Sigmoid colon (tissue), 6 donors: ENCODE measurements at regions not wholly inside any gene's neighbourhood (a gene's known extent, or its start where the extent isn't known, plus 50 kb on each side); places are given as distances from the start of the nearest gene placed in this dataset.

Experiments used
- DNase-seq: peaks from one replicate; pipeline ENCODE4 v3.0.0-alpha.2; 2019
- H3K27ac ChIP-seq, 4 donors: fragments of 200-600 bp; sonication (generic); one replicate each; pipeline ENCODE4 v1.5.1; 2016 to 2019; ENCODE audit warnings: mild to moderate bottlenecking in 1 of 4
- H3K27me3 ChIP-seq, 3 donors: fragments of 200-600 bp; sonication (generic); one replicate each; pipeline ENCODE4 v1.5.1; 2019; ENCODE audit warnings: mild to moderate bottlenecking in 1 of 3
- H3K36me3 ChIP-seq, 4 donors: fragments of 200-600 bp; sonication (generic); one replicate each; pipeline ENCODE4 v1.5.1; 2016 to 2019
- H3K4me1 ChIP-seq, 4 donors: fragments of 200-600 bp; sonication (generic); one replicate each; pipeline ENCODE4 v1.5.1; 2017 to 2019
- H3K4me3 ChIP-seq, 4 donors: fragments of 200-600 bp; sonication (generic); one replicate each; pipeline ENCODE4 v1.5.1; 2017 to 2019; ENCODE audit warnings: mild to moderate bottlenecking in 2 of 4, moderate library complexity in 1 of 4
- H3K9me3 ChIP-seq, 4 donors: fragments of 200-600 bp in 3 of 4; sonication (generic) in 3 of 4; one replicate each; pipeline versions ENCODE4 v1.5.1 to v1.6.1; 2013 to 2019
- EP300 ChIP-seq, 4 donors: sonication (generic); formaldehyde crosslinking; IDR thresholded peaks; one replicate each; pipeline ENCODE4 v1.6.1; 2017; ENCODE audit warnings: antibody characterized with exemption in 4 of 4
- POLR2A ChIP-seq, 2 donors: fragments of 450-650 bp; IDR thresholded peaks; one replicate each; pipeline ENCODE4 v1.6.1; 2016; ENCODE audit warnings: antibody characterized with exemption in 2 of 2, mild to moderate bottlenecking in 2 of 2, moderate library complexity in 2 of 2
- POLR2AphosphoS5 ChIP-seq, 4 donors: sonication (generic); formaldehyde crosslinking; IDR thresholded peaks; one replicate each; pipeline ENCODE4 v1.6.1; 2017; ENCODE audit warnings: antibody characterized with exemption in 4 of 4
- WGBS, 2 donors: extraction: QIAGEN DNeasy Blood & Tissue Kit; methylation state at CpG; one replicate each; pipeline ENCODE4 v1.1.7; 2013; 5-methylcytosine and 5-hydroxymethylcytosine counted together
- intact Hi-C: fragments of 100-400 bp; cut with DNase I; formaldehyde crosslinking; loops from one replicate; pipeline ENCODE4 v1.15.1; 2023
- TF ChIP-seq, protein P1 (sequence below), 4 experiments: fragments of 450-650 bp in 3 of 4; fragments of 200-600 bp in 1 of 4; IDR thresholded peaks; one replicate each; pipeline ENCODE4 v1.5.1; 2016 to 2019; ENCODE audit warnings: antibody characterized with exemption in 4 of 4, mild to moderate bottlenecking in 3 of 4, moderate library complexity in 2 of 4
- donor health status: healthy with polysubstance abuse.
- donor health status: healthy.

DNA sequence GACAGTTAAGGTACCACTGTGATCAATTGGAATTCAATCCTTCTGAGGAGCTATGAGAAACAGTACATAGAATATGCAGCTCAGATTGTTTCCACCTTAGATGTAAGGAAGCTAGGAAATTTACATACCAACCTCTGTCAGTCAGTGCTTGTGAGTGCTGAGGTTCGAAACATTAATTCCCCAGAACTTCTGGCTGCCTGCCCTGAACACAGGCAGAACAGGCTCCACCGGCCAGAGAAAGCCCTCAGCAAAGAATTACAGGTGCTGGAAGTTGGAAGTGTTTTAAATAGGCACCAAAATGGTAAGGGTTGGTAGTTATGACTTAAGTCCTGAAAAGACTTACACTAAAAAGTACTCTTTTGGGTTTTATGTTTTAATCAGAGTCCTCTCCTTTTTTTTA, 651.8 kb downstream of the C4orf33 start:
- WGBS, 2 donors: 35 to 64% methylated on average over 2 of the region's 2 CpGs
- TF ChIP-seq, protein P1, sequence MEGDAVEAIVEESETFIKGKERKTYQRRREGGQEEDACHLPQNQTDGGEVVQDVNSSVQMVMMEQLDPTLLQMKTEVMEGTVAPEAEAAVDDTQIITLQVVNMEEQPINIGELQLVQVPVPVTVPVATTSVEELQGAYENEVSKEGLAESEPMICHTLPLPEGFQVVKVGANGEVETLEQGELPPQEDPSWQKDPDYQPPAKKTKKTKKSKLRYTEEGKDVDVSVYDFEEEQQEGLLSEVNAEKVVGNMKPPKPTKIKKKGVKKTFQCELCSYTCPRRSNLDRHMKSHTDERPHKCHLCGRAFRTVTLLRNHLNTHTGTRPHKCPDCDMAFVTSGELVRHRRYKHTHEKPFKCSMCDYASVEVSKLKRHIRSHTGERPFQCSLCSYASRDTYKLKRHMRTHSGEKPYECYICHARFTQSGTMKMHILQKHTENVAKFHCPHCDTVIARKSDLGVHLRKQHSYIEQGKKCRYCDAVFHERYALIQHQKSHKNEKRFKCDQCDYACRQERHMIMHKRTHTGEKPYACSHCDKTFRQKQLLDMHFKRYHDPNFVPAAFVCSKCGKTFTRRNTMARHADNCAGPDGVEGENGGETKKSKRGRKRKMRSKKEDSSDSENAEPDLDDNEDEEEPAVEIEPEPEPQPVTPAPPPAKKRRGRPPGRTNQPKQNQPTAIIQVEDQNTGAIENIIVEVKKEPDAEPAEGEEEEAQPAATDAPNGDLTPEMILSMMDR (IDR thresholded peaks at IDR 0.05): no peak
- TF ChIP-seq POLR2A (IDR thresholded peaks at IDR 0.05) (no peak), EP300 (IDR thresholded peaks at IDR 0.05) (no peak), POLR2AphosphoS5 (IDR thresholded peaks at IDR 0.05) (no peak)
- no peaks in the 10 kb centered on the region for H3K4me1 ChIP-seq

DNA sequence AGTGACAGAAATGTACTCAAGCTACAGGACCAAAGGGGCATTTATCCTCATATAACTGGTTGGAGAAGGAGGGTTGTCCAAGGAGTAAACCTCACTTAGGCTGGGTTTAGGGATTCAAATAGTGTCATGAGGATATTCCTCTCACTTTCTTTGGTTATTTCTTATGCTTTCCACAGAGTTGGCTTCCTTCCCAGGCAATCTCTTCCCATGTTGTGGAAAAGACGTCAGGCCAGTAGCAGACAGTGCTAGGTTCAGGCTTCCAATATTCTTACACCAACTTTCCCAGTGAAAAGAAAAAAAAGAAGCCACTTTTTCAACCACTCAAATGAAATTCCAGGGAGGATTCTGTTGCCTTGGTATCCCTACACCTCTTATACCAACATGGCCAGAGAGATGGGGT, 653.0 kb downstream of the C4orf33 start:
- no peaks in the 10 kb centered on the region for H3K36me3 ChIP-seq
- TF ChIP-seq POLR2AphosphoS5 (IDR thresholded peaks at IDR 0.05): no peak
- no peak for TF ChIP-seq POLR2A (IDR thresholded peaks at IDR 0.05)
- TF ChIP-seq EP300 (IDR thresholded peaks at IDR 0.05): no peak
- TF ChIP-seq, protein P1 (IDR thresholded peaks at IDR 0.05): no peak
- intact Hi-C loops: no loop called here

More for the DNA sequence above, 651.8 kb downstream of the C4orf33 start:
- Histone ChIP-seq H3K36me3 (no peaks in the 10 kb centered on the region), H3K4me3 (no peak overlapping the region), H3K27me3 (no peaks in the 10 kb centered on the region), H3K9me3 (no peaks in the 10 kb centered on the region), H3K27ac (no peak overlapping the region)
- DNase-seq: no peak
- intact Hi-C loops: no loop called here

DNA sequence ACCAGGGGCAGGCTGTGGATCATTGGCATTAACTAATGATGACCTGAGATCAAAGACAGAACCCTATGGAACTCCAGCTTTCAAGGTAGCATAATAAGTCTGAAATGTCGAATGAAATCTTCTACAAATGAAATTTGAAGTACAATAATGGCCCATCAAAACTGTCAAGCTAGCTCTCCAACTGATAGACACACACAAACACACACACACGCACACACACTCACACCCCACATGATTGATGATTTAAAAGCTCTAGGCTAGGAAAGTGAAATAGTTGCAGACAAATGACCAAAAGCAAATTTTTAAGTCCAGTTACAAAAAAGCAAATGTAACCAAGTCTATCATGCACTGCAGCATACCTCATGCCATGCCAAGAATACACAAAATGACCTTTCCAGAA, 655.7 kb downstream of the C4orf33 start:
- no peaks in the 10 kb centered on the region for H3K9me3 ChIP-seq
- no peak overlapping the region for H3K27ac ChIP-seq
- no peaks in the 10 kb centered on the region for H3K4me1 ChIP-seq
- no peak for DNase-seq
- H3K4me3 ChIP-seq: no peak overlapping the region
- no peak for TF ChIP-seq POLR2A (IDR thresholded peaks at IDR 0.05)
- TF ChIP-seq EP300 (IDR thresholded peaks at IDR 0.05): no peak
- TF ChIP-seq, protein P1 (IDR thresholded peaks at IDR 0.05): no peak
- no peak for TF ChIP-seq POLR2AphosphoS5 (IDR thresholded peaks at IDR 0.05)
- WGBS, 2 donors: 71 to 86% methylated on average over 2 of the region's 2 CpGs
- intact Hi-C loops: no loop called here
- no peaks in the 10 kb centered on the region for H3K27me3 ChIP-seq
- H3K36me3 ChIP-seq: no peaks in the 10 kb centered on the region

More for the DNA sequence above, 653.0 kb downstream of the C4orf33 start:
- H3K4me3 ChIP-seq: no peak overlapping the region
- no peaks in the 10 kb centered on the region for H3K27me3 ChIP-seq
- no peak overlapping the region for H3K27ac ChIP-seq
- H3K4me1 ChIP-seq: no peaks in the 10 kb centered on the region
- WGBS, 2 donors: 38 to 57% methylated on average over 1 of the region's 1 CpG
- no peak for DNase-seq
- H3K9me3 ChIP-seq: no peaks in the 10 kb centered on the region

DNA sequence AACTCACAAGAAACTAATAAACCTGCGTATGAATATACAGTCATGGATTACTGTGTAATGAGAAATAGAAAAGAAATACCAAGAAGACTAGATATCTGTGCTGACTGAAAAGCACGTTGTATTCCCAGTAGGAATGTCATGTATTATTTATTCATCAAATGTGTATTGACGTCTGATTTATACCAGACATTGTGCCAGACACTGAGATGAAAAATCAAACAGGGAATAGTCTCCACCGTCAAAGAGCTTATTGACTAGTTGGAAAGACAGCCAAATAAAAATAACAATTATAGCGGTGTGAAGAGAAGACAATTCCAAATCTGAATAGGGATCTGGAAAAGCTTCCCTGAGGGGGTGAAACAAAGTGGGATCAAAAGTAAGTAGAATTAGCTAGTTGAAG, 687.6 kb downstream of the C4orf33 start:
- TF ChIP-seq POLR2A (IDR thresholded peaks at IDR 0.05) (no peak), POLR2AphosphoS5 (IDR thresholded peaks at IDR 0.05) (no peak), EP300 (IDR thresholded peaks at IDR 0.05) (no peak)
- TF ChIP-seq, protein P1 (IDR thresholded peaks at IDR 0.05): no peak
- Histone ChIP-seq H3K27me3 (no peaks in the 10 kb centered on the region), H3K4me3 (no peak overlapping the region), H3K4me1 (no peaks in the 10 kb centered on the region), H3K36me3 (no peaks in the 10 kb centered on the region), H3K27ac (no peak overlapping the region), H3K9me3 (no peaks in the 10 kb centered on the region)
- WGBS, 2 donors: 77 to 87% methylated on average over 5 of the region's 5 CpGs
- intact Hi-C loops: no loop called here
- no peak for DNase-seq

DNA sequence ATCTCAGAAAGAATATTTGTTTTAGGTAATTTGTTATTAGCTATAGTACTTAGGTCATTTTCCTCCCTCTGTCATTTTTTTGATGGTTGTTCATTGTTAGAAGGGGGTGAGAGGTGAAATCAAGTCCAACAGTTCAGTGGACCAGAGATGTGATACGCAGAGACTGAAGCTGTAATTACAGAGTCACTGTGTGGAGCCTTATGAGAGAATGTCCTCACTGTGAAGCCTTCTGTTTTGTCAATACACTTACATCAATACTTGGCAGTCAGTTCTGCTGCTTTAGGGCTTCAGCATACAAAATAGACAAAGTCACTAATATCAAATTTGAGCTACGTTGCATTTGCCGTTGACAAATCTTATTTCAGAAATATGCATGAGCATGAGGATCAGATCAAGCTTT, 692.5 kb downstream of the C4orf33 start:
- intact Hi-C loops: no loop called here

More for the DNA sequence above, 692.5 kb downstream of the C4orf33 start:
- Histone ChIP-seq H3K9me3 (no peaks in the 10 kb centered on the region), H3K36me3 (no peaks in the 10 kb centered on the region), H3K4me1 (no peaks in the 10 kb centered on the region), H3K4me3 (no peak overlapping the region), H3K27me3 (no peaks in the 10 kb centered on the region), H3K27ac (no peak overlapping the region)
- no peak for TF ChIP-seq POLR2AphosphoS5 (IDR thresholded peaks at IDR 0.05)
- TF ChIP-seq, protein P1 (IDR thresholded peaks at IDR 0.05): no peak
- TF ChIP-seq EP300 (IDR thresholded peaks at IDR 0.05): no peak
- no peak for TF ChIP-seq POLR2A (IDR thresholded peaks at IDR 0.05)
- DNase-seq: no peak
- WGBS, 2 donors: 89% methylated on average over 3 of the region's 3 CpGs
